Adipocyte (in vitro differentiated cells): ENCODE measurements at regions not wholly inside any gene's neighbourhood (a gene's known extent, or its start where the extent isn't known, plus 50 kb on each side); places are given as distances from the start of the nearest gene placed in this dataset.
A peak's percentile ranks its signal among the peaks of the same experiment; 100 is the strongest.

Experiments
- DNase-seq: peaks from one replicate; pipeline ENCODE4 v3.0.0-alpha.2; 2015; ENCODE audit warnings: low read depth
- H3K27me3 ChIP-seq: replicated peaks from 2 replicates; pipeline ENCODE4 v1.7.0; 2013; ENCODE audit warnings: mild to moderate bottlenecking, low read length, moderate library complexity; ENCODE audit not compliant: control insufficient read depth, insufficient read depth
- H3K36me3 ChIP-seq: 2 replicates; pipeline ENCODE4 v1.7.0; 2013; ENCODE audit warnings: low read length, mild to moderate bottlenecking, moderate library complexity; ENCODE audit not compliant: control insufficient read depth, insufficient read depth, severe bottlenecking
- H3K4me1 ChIP-seq: 2 replicates; pipeline ENCODE4 v1.7.0; 2013; ENCODE audit warnings: mild to moderate bottlenecking, low read length, moderate library complexity; ENCODE audit not compliant: control insufficient read depth, insufficient read depth
- H3K4me3 ChIP-seq: 2 replicates; pipeline ENCODE4 v1.7.0; 2013; ENCODE audit warnings: mild to moderate bottlenecking, low read length, moderate library complexity
- H3K9ac ChIP-seq: 2 replicates; pipeline ENCODE4 v1.7.0; 2013; ENCODE audit warnings: mild to moderate bottlenecking, low read length, moderate library complexity
- H3K9me3 ChIP-seq: 2 replicates; pipeline ENCODE4 v1.7.0; 2013; ENCODE audit warnings: mild to moderate bottlenecking, low read length, moderate library complexity; ENCODE audit not compliant: control insufficient read depth

GRCh38 chr13:64909184-64909583 lies 2321.0 kb downstream of the PCDH9 start:
- Histone ChIP-seq H3K27me3 (no peaks in the 10 kb centered on the region), H3K9ac (no peak overlapping the region), H3K9me3 (peaks cover 7% of the 10 kb centered on the region), H3K4me1 (peaks cover 5% of the 10 kb centered on the region), H3K36me3 (no peaks in the 10 kb centered on the region), H3K4me3 (no peak overlapping the region)
- no peak for DNase-seq

- Histone ChIP-seq H3K9ac (no peak overlapping the region), H3K4me1 (no peaks in the 10 kb centered on the region), H3K9me3 (no peaks in the 10 kb centered on the region), H3K36me3 (no peaks in the 10 kb centered on the region), H3K4me3 (no peak overlapping the region), H3K27me3 (no peaks in the 10 kb centered on the region)
- no peak for DNase-seq
These were observed 2330.1 kb downstream of the PCDH9 start for GRCh38 chr13:64900039-64900438.

GRCh38 chr13:64884976-64885375 lies 2345.2 kb downstream of the PCDH9 start:
- DNase-seq, result peak; percentile 1
- Histone ChIP-seq H3K4me1 (no peaks in the 10 kb centered on the region), H3K4me3 (no peak overlapping the region), H3K9ac (no peak overlapping the region), H3K36me3 (no peaks in the 10 kb centered on the region), H3K9me3 (no peaks in the 10 kb centered on the region), H3K27me3 (no peaks in the 10 kb centered on the region)

GRCh38 chr13:64877176-64877575 lies 2353.0 kb downstream of the PCDH9 start:
- no peaks in the 10 kb centered on the region for H3K36me3 ChIP-seq
- no peak overlapping the region for H3K4me3 ChIP-seq
- H3K4me1 ChIP-seq, result no peaks in the 10 kb centered on the region
- DNase-seq, result no peak
- no peak overlapping the region for H3K9ac ChIP-seq
- H3K9me3 ChIP-seq, result no peaks in the 10 kb centered on the region
- no peaks in the 10 kb centered on the region for H3K27me3 ChIP-seq

- Histone ChIP-seq H3K27me3 (no peaks in the 10 kb centered on the region), H3K4me1 (no peaks in the 10 kb centered on the region), H3K9me3 (peaks cover 4% of the 10 kb centered on the region), H3K4me3 (no peak overlapping the region), H3K36me3 (no peaks in the 10 kb centered on the region), H3K9ac (no peak overlapping the region)
- DNase-seq, result no peak
These were observed 2358.4 kb downstream of the PCDH9 start for GRCh38 chr13:64871742-64872141.

- Histone ChIP-seq H3K4me1 (no peaks in the 10 kb centered on the region), H3K27me3 (no peaks in the 10 kb centered on the region), H3K9me3 (peaks cover 4% of the 10 kb centered on the region), H3K36me3 (no peaks in the 10 kb centered on the region), H3K9ac (no peak overlapping the region), H3K4me3 (no peak overlapping the region)
- DNase-seq, result no peak
These were observed 2360.6 kb downstream of the PCDH9 start for GRCh38 chr13:64869539-64869938.

GRCh38 chr13:64867856-64868255 lies 2362.3 kb downstream of the PCDH9 start:
- no peaks in the 10 kb centered on the region for H3K27me3 ChIP-seq
- H3K9me3 ChIP-seq, result peaks cover 4% of the 10 kb centered on the region
- H3K36me3 ChIP-seq, result no peaks in the 10 kb centered on the region
- no peak overlapping the region for H3K4me3 ChIP-seq
- no peak overlapping the region for H3K9ac ChIP-seq
- no peaks in the 10 kb centered on the region for H3K4me1 ChIP-seq
- no peak for DNase-seq

- no peak for DNase-seq
- H3K4me1 ChIP-seq, result no peaks in the 10 kb centered on the region
- H3K36me3 ChIP-seq, result no peaks in the 10 kb centered on the region
These were observed 2363.8 kb downstream of the PCDH9 start for GRCh38 chr13:64866331-64866730.

GRCh38 chr13:64855506-64855905 lies 2374.6 kb downstream of the PCDH9 start:
- DNase-seq, result peak; percentile 35
- no peaks in the 10 kb centered on the region for H3K36me3 ChIP-seq
- H3K9ac ChIP-seq, result no peak overlapping the region
- H3K27me3 ChIP-seq, result no peaks in the 10 kb centered on the region
- H3K4me3 ChIP-seq, result no peak overlapping the region
- no peaks in the 10 kb centered on the region for H3K9me3 ChIP-seq
- H3K4me1 ChIP-seq, result no peaks in the 10 kb centered on the region

More at GRCh38 chr13:64866331-64866730, 2363.8 kb downstream of the PCDH9 start:
- no peaks in the 10 kb centered on the region for H3K27me3 ChIP-seq
- no peak overlapping the region for H3K9ac ChIP-seq
- H3K9me3 ChIP-seq, result peaks cover 4% of the 10 kb centered on the region
- no peak overlapping the region for H3K4me3 ChIP-seq

- Histone ChIP-seq H3K9me3 (no peaks in the 10 kb centered on the region), H3K27me3 (no peaks in the 10 kb centered on the region), H3K4me1 (peaks cover 6% of the 10 kb centered on the region), H3K4me3 (no peak overlapping the region), H3K9ac (no peak overlapping the region), H3K36me3 (no peaks in the 10 kb centered on the region)
- DNase-seq, result no peak
These were observed 2380.1 kb downstream of the PCDH9 start for GRCh38 chr13:64850017-64850416.

GRCh38 chr13:64849196-64849595 lies 2380.9 kb downstream of the PCDH9 start:
- no peaks in the 10 kb centered on the region for H3K9me3 ChIP-seq
- H3K4me3 ChIP-seq, result no peak overlapping the region
- peaks cover 6% of the 10 kb centered on the region for H3K4me1 ChIP-seq
- DNase-seq, result peak; percentile 24
- no peaks in the 10 kb centered on the region for H3K27me3 ChIP-seq
- no peak overlapping the region for H3K9ac ChIP-seq
- no peaks in the 10 kb centered on the region for H3K36me3 ChIP-seq

- H3K9me3 ChIP-seq, result no peaks in the 10 kb centered on the region
- DNase-seq, result no peak
- H3K4me3 ChIP-seq, result no peak overlapping the region
- H3K4me1 ChIP-seq, result peaks cover 6% of the 10 kb centered on the region
- H3K9ac ChIP-seq, result no peak overlapping the region
- no peaks in the 10 kb centered on the region for H3K27me3 ChIP-seq
- H3K36me3 ChIP-seq, result no peaks in the 10 kb centered on the region
These were observed 2382.4 kb downstream of the PCDH9 start for GRCh38 chr13:64847767-64848166.
